ENCODE measurements at regions not wholly inside any gene's neighbourhood (a gene's known extent, or its start where the extent isn't known, plus 50 kb on each side); places are given as distances from the start of the nearest gene placed in this dataset.

GRCh38 chr9:104367507-104367906 is 136.6 kb upstream of the OR13F1 start:
- TF ChIP-seq CTCF (conservative IDR thresholded peaks at IDR 0.05; ENCODE audit: low read depth, low read length) (no peak), EZH2 (IDR thresholded peaks at IDR 0.05; ENCODE audit: low read length, unreplicated experiment) (no peak), EZH2phosphoT487 (IDR thresholded peaks at IDR 0.05; ENCODE audit: borderline replicate concordance, low read length) (no peak)

All from PC-3 (cell line).